ENCODE measurements at regions not wholly inside any gene's neighbourhood (a gene's known extent, or its start where the extent isn't known, plus 50 kb on each side); places are given as distances from the start of the nearest gene placed in this dataset.
A peak's percentile ranks its signal among the peaks of the same experiment; 100 is the strongest.
"Not testable (repeated sequence)": the region's sequence is repeated elsewhere in the genome, so short reads cannot be mapped to it uniquely, and the experiment has no call there.

DNA sequence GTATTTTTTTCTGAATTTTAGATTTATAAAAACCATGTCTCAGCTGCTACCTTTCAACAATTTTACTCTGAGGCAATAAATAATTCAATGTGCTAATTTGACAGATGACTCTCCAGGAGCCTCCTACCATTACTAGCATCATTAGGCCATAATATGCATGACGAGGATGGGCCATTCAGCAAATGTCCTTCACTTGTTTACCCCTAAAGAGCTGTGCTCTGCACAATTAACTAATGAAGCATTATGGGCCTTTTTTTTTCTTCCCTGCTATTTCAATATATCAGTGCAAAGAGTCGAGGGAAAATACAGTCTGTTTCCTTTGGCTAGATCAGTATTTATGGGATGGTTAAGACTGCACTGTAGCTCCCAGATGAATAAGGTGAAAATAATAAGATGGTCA lies 627.2 kb downstream of the ISL1 start:
- DNase-seq: no peak
- WGBS (ENCODE audit: insufficient coverage, low coverage, low lambda C conversion rate, missing lambda C conversion rate): 70% methylated on average over 2 of the region's 2 CpGs

DNA sequence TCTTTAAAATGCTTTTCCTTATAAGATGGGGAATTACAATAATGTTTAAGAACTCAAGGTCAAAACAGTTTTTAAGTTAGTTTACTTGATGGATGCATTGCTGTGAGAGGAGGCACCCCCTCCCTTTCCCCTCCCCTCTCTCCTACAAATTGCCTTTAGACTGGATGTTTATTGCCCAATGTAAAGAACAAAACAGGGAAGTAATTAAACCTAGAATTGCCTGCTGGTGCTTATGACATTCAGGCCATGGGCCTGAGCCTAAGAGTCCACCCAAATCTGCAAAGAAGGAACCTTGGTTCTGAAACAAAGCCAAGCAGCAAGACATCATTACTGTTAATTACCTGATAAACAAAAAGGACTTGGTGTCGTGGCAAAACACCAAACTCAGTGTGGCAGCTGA lies 630.3 kb downstream of the ISL1 start:
- WGBS (ENCODE audit: insufficient coverage, low coverage, low lambda C conversion rate, missing lambda C conversion rate): 64% methylated on average over 1 of the region's 1 CpG
- intact Hi-C loops (cut with DNase I): no loop called here
- TF ChIP-seq POLR2A (IDR thresholded peaks at IDR 0.05): no peak
- TF ChIP-seq, protein P1, sequence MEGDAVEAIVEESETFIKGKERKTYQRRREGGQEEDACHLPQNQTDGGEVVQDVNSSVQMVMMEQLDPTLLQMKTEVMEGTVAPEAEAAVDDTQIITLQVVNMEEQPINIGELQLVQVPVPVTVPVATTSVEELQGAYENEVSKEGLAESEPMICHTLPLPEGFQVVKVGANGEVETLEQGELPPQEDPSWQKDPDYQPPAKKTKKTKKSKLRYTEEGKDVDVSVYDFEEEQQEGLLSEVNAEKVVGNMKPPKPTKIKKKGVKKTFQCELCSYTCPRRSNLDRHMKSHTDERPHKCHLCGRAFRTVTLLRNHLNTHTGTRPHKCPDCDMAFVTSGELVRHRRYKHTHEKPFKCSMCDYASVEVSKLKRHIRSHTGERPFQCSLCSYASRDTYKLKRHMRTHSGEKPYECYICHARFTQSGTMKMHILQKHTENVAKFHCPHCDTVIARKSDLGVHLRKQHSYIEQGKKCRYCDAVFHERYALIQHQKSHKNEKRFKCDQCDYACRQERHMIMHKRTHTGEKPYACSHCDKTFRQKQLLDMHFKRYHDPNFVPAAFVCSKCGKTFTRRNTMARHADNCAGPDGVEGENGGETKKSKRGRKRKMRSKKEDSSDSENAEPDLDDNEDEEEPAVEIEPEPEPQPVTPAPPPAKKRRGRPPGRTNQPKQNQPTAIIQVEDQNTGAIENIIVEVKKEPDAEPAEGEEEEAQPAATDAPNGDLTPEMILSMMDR (IDR thresholded peaks at IDR 0.05): no peak
- no peaks in the 10 kb centered on the region for H3K36me3 ChIP-seq
- peaks cover 0 to 17% (median 0%) of the 10 kb centered on the region in 4 donors for H3K4me1 ChIP-seq
- H3K9me3 ChIP-seq: no peaks in the 10 kb centered on the region
- H3K27ac ChIP-seq: no peak overlapping the region
- ATAC-seq (no peak), DNase-seq (no peak)
- H3K4me3 ChIP-seq: no peak overlapping the region
- H3K27me3 ChIP-seq: no peaks in the 10 kb centered on the region

More for the DNA sequence above, 627.2 kb downstream of the ISL1 start:
- ATAC-seq: no peak
- intact Hi-C loops (cut with DNase I): no loop called here
- no peak for TF ChIP-seq POLR2A (IDR thresholded peaks at IDR 0.05)
- TF ChIP-seq, protein P1 (IDR thresholded peaks at IDR 0.05): no peak
- Histone ChIP-seq H3K36me3 (no peaks in the 10 kb centered on the region), H3K9me3 (no peaks in the 10 kb centered on the region), H3K27me3 (no peaks in the 10 kb centered on the region), H3K27ac (no peak overlapping the region), H3K4me1 (peaks cover 0 to 6% (median 0%) of the 10 kb centered on the region in 4 donors), H3K4me3 (no peak overlapping the region)

DNA sequence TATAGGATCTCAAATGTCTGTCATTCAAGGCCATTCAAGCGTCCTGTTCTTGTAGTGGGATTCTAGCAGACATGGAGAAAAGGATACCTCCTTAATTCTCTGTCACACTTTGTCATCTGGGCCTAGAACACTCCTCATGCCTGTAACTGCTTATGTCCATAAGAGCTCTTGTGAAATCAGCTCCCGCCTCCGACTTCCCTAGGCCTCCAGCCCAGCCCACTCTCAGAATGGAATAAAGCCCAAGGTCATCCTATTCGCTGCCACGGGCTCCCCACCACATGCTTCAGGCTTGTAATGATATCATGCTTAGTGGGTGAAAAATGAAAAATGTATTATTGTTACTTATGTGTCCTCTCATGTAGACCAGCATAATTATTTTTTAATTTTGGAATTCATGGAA lies 632.5 kb downstream of the ISL1 start:
- WGBS (ENCODE audit: insufficient coverage, low coverage, low lambda C conversion rate, missing lambda C conversion rate): 45% methylated on average over 5 of the region's 5 CpGs
- peak; percentile 71 to 92 (median 83) for ATAC-seq

GRCh38 chr5:52017567-52017966 lies 634.3 kb downstream of the ISL1 start:
- 12% methylated on average over 2 of the region's 2 CpGs for WGBS (ENCODE audit: insufficient coverage, low coverage, low lambda C conversion rate, missing lambda C conversion rate)
- no peak overlapping the region for H3K27ac ChIP-seq
- no peaks in the 10 kb centered on the region for H3K27me3 ChIP-seq
- no peak for TF ChIP-seq POLR2A (IDR thresholded peaks at IDR 0.05)
- TF ChIP-seq, protein P1 (IDR thresholded peaks at IDR 0.05): no peak
- intact Hi-C loops (cut with DNase I): no loop called here
- H3K9me3 ChIP-seq: no peaks in the 10 kb centered on the region
- no peak overlapping the region for H3K4me3 ChIP-seq
- DNase-seq (no peak), ATAC-seq (peak; percentile 70 to 87 (median 77))
- H3K36me3 ChIP-seq: no peaks in the 10 kb centered on the region
- H3K4me1 ChIP-seq: peaks cover 0 to 17% (median 0%) of the 10 kb centered on the region in 4 donors

More for the DNA sequence above, 632.5 kb downstream of the ISL1 start:
- Histone ChIP-seq H3K4me1 (peaks cover 0 to 17% (median 0%) of the 10 kb centered on the region in 4 donors), H3K36me3 (no peaks in the 10 kb centered on the region), H3K27ac (no peak overlapping the region), H3K4me3 (no peak overlapping the region), H3K27me3 (no peaks in the 10 kb centered on the region), H3K9me3 (no peaks in the 10 kb centered on the region)
- no peak for TF ChIP-seq POLR2A (IDR thresholded peaks at IDR 0.05)
- peak in 2 of 3 donors; percentile 24 to 50 for DNase-seq
- intact Hi-C loops (cut with DNase I): no loop called here

GRCh38 chr5:52024359-52024758 lies 641.1 kb downstream of the ISL1 start:
- no peak overlapping the region for H3K27ac ChIP-seq
- H3K4me1 ChIP-seq: peaks cover 0 to 27% (median 0%) of the 10 kb centered on the region in 4 donors
- DNase-seq (peak; percentile 22 to 60 (median 48)), ATAC-seq (peak; percentile 83 to 99 (median 88))
- H3K9me3 ChIP-seq: no peaks in the 10 kb centered on the region
- 29% methylated on average over 3 of the region's 3 CpGs for WGBS (ENCODE audit: insufficient coverage, low coverage, low lambda C conversion rate, missing lambda C conversion rate)
- H3K4me3 ChIP-seq: no peak overlapping the region
- no peaks in the 10 kb centered on the region for H3K36me3 ChIP-seq
- intact Hi-C loops (cut with DNase I): no loop called here
- TF ChIP-seq, protein P1 (IDR thresholded peaks at IDR 0.05): no peak
- TF ChIP-seq POLR2A (IDR thresholded peaks at IDR 0.05): no peak
- H3K27me3 ChIP-seq: no peaks in the 10 kb centered on the region

GRCh38 chr5:52029836-52030235 lies 646.6 kb downstream of the ISL1 start:
- H3K36me3 ChIP-seq; H3K4me3 ChIP-seq; H3K27ac ChIP-seq; intact Hi-C loops (cut with DNase I); H3K27me3 ChIP-seq; H3K9me3 ChIP-seq; ATAC-seq; DNase-seq: not testable (repeated sequence)
- H3K4me1 ChIP-seq: peaks cover 0 to 14% (median 0%) of the 10 kb centered on the region in 4 donors
- 90% methylated on average over 7 of the region's 7 CpGs for WGBS (ENCODE audit: insufficient coverage, low coverage, low lambda C conversion rate, missing lambda C conversion rate)

Data from right lobe of liver (tissue), 6 donors.